GM19035 (cell line): ENCODE measurements at regions not wholly inside any gene's neighbourhood (a gene's known extent, or its start where the extent isn't known, plus 50 kb on each side); places are given as distances from the start of the nearest gene placed in this dataset.
"Not testable (repeated sequence)": the region's sequence is repeated elsewhere in the genome, so short reads cannot be mapped to it uniquely, and the experiment has no call there.

Source experiments
- ATAC-seq: cut with Tn5 transposase; IDR thresholded peaks from one replicate; pipeline ENCODE4 v1.9.1; 2021; ENCODE audit not compliant: unreplicated experiment

DNA sequence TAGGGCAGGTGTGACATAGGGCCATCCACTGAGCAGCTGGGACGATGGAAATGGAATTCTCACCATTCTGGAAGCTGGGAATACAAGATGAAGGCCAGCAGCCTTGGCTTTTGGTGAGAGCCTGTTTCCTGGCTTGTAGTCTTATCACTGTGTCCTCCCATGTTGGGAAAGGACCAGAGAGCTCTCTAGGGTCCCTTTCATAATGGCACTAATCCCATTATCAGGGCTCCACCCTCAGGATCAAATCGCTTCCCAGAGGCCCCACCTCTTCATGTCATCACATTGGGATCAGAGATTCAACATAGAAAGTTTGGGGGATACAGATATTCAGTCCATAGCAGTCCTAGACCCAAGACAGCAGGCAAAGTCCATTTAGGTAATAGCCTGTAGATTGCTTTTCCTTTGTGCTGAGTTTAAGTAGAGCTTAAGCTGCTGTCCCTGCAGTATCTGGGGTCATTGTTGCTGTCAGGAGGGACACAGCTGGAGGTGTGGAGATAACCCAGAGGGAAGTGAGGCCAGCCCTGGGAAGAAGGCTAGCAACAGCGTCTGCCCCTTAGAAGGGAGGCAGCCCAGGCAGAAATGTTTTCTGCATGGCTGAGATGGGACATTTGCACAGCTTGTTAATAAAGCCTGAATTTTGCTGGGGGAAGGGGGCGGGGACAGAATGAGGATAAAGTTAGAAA, 136.5 kb upstream of the GPR12 start:
- no peak for ATAC-seq

DNA sequence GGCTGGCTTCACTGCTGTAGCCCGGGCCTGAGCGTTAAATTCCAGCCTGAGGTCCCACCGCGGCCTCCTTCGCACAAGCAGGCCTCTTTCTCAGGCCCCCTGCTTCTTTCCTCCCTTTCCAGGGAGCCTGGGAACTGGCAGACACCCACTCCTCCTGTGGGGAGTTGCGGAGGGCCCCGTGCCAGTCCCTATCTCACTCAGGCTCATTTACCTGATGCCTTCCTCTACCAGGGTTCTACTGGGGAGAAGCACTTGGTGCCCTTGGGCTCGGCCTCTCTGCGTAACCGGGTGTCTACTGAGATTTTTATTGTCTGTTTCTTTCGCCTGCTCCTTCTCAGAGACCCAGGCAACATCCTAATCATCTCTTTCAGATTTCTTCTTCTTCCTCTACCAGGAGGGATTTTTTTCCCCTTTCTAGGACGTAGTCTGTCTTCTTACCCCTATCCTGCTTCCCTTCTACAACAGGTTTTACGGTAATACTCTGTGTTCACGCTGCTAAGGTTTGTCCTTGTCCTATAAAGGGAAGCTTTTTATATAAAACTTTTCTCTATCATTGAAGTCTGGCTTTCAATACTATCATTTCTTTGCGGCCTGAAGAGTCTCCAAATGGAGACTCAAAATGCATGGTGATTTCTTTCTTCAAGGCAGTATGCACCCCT, 135.4 kb upstream of the GPR12 start:
- no peak for ATAC-seq

DNA sequence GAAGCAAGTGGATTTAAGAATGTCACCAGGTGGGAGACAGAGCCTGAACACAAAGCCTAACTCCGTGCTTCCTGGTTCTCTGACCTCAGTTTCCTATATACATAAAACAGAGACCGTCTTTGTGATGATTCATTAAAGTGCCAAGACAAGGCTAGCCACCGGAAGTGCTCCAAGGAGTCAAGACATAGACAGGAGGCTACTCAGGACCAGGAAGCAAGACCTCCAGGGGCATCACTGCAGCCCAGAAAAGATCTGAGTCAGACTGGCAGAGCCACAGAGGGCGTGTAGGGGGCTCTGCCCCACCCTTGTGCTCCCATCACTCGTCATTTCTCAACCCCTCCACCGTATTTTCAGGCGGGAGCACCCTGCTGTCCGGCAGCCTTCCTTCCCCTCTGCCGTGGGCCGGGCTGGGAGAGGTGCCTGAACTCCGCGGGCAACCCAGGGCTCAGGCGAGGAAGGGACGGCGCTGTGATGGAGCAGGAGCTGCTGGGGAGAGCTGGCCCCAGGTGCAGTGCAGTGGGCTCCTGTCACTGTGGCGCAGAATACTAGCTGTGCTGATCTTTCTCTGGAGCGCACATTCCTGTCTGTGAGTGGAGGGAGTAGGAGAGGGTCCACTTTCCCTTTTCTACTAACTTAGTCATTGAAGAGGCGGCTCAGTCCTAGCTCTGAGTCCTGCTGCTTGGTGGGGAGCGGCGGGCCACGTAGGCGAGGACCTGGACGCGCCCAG, 134.7 kb upstream of the GPR12 start:
- ATAC-seq = no peak

DNA sequence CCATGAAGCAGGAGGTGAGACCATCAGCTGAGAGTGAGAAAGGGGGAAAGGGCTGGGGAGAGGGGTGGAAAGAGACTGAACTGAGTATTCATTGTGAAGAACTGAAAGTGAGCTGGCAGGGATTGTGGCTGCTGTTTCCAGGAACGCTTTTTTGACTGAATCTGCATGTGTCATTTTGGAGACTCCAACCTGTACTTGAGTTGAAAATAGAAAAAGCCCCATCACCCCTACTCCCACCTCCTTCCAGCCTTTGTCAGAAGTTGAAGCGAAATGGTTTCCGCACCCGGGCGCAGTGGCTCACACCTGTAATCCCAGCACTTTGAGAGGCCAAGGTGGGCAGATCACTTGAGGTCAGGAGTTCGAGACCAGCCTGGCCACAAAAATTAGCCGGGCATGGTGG, 128.0 kb upstream of the GPR12 start:
- ATAC-seq = no peak

DNA sequence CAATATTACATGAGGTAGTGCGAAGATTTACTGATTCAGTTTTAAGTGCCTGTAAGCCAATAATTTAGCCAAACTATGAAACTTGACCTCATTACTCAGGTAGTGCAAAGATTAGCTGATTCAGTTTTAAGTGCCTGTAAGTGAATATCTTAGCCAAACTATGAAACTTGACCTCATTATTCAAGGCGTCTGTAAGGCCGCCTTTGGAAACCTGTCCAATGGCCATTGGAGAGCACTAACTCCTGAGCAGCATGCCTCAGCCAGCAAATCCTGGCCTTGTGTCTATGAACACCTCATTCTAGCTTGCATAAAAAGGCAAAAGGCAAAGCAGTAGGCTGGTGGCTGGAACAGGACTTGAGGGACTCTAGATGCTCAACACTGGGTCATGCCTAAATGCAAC, 127.0 kb upstream of the GPR12 start:
- no peak for ATAC-seq

DNA sequence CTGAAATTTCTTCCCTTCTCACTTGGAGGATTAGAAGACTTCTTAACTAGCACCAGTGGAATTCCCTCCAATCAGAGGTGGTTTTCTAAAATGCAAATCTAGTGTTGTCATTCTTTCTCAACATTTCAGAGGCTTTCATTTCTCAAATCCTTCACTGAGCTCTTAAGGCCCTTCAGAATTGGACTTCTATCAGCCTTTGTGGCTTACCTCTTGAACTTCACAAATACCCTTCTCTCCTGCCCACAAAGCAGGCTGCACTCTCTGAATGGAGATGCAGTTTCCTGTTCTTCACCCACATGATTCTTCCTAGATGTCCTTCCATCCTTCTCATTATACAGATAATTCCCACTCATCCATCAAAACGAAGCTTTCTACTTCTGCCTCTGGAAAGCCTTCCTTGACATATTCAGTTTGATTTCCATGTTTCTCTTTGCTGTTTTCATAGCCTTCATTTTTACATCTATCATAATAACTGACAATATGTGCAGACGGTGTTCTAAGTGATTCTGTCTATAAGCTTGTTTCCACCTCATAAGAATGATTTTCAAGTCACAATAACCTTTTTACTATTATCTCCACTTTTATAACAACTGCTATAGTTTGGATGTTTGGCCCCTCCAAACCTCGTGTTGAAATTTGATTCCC, 123.1 kb upstream of the GPR12 start:
- ATAC-seq = no peak

DNA sequence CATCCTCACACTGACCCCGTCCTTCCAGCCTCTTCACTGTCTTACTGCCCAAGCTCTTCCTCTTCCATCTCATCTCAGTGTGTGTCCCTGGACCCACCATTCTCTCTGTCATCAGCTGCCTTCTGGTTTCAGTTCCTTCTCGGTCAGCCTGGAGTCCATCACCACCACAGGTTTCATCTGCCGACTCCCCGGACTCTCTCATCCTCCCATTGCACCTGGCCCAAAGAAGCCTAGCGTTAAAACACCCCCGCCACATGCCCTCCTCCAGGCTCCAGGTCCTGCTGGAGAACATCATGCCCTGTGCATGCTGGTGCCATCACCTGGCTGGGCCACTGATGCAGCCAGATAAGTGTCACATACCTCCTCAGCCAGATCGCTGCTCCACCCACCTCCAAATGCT, 122.1 kb upstream of the GPR12 start:
- ATAC-seq = no peak

DNA sequence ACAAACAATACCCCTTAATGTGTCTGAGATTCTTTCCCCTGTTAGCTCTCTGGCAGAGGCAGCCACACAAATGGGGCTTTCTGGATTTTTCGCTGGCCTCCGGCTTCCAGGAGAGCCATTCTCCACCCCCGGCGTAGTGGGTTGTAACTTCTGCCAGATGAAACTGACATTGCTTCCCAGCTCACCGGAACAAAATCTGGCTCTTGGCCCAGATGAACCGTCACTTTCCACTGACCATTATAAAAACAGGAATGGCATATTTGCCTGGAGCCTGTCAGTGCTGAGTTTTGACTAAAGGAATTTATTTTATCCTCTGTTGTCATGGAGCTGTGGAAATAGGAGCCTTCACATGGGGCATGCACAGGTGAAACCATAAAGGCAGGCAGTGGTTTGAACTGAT, 120.6 kb upstream of the GPR12 start:
- ATAC-seq = no peak

DNA sequence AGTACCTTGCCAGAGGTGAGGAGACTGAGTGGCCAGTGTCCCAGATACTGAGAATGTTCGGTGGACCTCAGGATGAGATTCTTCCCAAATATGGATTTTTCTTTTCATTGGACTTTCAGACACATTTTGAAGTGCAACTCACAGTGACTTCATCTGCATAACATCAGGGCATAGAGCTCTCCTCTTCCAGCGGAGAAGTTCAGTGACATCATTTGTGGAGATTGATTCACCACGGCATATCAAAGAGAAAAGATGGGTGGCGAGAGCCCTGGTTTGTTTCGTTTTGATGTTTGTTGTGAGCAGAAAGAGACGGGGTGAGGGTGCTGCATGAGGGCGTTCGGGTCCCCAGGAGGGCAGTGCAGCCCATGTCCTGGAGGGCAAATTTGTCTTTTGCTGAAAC, 120.1 kb upstream of the GPR12 start:
- no peak for ATAC-seq

DNA sequence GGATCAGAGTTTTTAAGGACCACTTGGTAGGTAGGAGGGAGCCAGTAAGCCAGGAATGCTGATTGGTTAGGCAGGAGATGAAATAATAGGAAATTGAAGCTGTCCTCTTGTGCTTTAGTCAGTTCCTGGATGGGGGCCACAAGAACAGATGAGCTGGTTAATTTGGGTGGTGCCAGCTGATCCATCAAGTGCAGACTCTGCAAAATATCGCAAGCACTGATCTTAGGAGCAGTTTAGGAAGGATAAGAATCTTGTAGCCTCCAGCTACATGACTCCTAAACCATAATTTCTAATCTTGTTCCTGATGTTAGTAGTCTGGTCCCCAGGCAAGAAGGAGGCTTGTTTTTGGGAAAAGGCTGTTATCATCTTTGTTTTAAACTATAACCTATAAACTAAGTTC, 117.9 kb upstream of the GPR12 start:
- no peak for ATAC-seq

DNA sequence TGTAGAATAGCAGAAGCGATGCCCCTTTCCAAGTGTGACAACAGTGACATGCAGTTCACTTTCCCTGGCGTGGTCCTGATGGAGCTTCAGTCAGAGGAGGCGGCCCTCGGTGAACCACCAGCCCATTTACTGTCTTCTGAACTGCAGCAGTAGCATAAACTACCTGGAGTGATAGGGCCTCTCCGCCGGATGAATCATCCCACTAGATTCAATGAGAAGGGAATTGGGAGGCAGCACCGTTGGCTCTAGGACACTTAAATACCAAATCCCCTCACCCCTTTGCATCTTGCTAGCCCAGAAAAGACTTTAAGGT, 112.8 kb upstream of the GPR12 start:
- no peak for ATAC-seq

DNA sequence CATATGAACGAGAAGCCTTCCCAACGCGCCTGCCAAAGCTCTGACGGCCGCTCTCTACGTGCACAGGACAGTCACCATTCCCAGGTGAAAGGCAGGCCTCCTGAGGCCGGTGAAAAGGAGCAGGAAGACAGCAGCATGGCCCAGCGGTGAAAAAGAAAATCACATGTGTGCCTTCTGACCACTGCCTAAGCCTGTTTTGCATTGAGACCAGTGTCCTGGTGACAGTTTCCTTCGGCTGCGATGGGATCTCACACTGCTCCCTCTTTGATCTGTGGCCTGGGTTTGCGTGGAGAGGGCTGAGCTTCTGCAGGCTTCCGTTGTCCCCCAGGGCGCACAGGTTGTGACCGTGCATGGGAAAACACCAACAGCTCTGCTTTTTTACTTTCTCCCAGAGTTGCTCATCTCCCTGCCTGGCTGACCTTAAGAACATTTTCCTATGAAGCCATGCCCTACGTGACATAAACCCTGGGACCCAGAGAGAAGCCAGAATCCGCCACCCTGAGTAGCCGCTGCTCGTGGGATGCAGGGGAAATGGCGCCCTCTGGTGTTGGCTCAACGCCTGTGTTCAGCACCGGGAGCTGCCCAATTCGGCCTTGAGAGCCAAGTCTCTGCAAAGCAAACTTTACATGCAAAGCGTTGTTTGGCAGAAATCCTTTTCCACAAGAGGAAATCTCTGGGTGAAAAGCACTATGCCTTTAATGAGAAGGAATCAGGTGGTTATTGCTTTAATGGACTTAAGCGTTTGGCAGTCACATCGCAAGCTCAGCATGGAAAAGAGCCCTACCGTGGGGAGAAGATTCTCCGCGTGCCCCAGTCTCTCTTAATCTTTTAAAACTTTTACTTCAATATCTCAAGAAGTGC, 112.2 kb upstream of the GPR12 start:
- no peak for ATAC-seq

DNA sequence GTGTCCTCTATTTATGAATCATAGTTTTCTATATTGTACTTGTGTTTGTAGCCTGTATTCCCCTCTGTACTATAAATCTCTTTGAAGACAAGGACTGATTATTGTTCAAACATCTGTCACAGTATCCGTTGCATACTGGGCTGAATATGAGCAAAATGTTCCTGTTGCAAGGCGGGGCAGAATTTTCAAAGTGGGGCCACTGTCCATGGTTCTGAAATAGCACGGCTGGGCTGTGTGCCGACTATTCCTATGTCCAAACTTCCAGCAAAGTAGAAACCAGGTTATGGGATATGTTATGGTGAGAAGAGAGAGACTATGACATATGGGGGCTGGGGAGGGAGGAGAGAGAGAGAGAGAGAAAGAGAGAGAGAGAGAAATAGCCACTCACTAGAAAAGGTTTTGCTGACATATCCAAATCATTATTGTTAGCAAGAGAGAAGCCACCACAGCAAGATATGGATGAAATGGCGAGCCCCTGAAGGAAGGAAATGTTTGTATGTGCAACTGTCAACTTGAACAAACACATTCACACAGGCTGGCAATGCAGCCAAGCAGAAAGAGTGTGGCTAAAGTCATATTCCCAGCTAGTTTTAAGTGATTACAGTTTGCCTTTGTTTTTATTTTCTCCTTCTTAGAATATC, 107.0 kb upstream of the GPR12 start:
- ATAC-seq = no peak

DNA sequence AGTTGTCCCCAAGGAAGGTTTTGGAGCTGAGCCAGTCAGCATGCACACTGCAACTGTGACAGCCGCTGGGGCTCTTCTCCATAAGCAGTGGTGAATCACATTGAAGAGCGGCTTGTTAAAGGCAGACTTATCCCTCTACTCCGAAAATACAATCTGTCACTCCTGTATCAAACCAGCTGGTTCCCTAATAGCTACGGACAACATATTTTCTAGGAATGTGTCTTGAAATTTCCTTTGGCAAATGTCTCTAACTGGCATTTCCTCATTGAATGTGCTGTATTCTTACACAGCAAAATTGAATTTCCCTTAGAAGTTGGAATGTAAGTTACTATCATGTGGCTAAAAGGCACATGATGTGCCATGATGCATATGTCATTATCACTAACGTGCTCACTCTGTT, 104.0 kb upstream of the GPR12 start:
- ATAC-seq = no peak

DNA sequence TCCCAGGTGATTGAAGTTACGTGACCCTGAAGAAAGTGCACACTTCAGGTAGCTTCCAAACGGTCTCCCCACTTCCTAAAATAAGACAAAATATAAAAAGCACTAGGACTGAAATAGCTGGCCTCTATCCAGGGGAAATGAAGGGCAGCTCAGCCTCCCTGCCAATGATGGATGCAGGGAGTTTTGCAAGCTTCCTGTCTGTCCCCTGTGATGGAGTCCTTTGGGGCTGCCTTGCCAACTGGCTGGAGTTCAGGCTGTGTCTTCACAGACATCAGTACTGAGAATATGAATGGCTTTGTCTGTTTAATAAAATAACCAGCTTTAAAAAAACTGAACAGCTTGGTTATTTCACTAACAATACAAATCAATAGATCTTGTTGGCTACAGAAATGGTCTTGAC, 101.4 kb upstream of the GPR12 start:
- ATAC-seq = no peak

DNA sequence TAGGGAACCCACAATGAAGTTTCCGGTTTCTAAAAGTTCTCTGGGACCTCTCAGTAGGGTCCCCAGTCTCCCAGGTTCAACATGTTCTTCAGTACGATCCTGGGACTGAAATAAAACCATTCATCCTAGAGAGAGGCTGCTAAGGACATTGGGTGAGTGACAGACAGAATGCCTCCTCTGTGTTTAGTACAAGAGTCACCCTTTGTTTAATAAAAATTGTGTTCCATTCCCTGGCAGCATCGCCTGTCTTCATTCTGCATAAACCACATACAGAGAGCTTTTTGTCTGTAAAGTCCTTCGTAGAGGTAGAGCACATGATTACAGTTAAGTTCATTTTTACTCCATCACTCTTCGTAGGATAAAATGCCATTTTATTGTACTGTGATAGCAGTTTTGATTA, 95.3 kb upstream of the GPR12 start:
- no peak for ATAC-seq

DNA sequence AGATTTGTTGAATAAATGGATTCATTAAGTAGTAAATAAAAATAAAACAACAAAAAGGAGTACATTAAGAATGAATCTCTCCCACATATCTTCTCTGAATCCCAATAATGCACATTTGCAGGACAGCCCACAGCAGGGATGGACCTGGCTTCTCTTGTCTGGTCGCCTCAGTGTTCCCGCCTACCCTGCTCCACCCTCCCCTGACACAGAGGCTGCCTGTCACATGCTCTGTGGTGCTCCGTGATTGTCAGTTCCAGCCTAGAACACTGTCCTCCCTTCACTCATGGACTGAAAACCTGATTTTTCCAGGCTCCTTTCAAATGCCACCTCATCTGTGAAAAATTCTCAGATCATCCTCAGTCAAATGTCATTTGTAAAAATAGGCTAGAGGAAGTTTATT, 94.5 kb upstream of the GPR12 start:
- ATAC-seq = no peak

DNA sequence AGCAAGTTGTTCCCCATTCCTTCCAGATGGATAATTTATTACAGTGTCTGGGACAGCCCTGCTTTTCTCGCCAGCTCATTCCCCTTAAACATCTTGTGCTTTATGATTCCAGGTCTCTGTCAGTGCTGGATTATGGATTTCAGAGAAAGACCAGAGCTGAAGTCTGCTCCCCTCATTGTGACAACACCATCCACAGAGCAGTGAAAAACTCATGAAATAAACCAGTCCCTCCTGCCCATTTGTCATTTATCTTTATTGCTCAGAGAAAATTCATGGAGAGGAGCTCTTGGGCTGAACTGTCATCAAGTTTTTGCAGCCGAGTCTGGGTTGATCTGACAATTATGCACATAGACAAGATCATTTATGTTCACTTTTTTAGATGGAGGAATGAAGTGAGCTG, 92.7 kb upstream of the GPR12 start:
- ATAC-seq = no peak

DNA sequence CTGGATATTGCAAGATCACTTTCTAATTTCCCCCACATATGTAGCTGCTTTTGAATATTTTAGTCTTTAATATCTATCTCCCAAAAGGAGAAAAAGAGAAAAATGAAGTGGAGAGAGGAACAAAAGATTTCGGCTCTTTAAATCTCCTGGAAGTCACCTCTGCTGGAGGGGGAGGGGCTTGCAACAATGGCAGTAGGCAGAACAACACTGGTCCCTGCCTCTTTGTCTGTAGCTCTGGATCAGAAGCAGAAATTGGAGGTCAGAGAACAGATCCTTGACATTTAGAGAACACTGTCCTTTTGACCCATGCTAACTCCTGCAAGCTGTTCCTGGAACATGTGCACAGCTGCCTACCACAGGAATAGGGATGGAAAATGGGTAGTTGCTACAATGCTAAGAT, 86.7 kb upstream of the GPR12 start:
- ATAC-seq = no peak

DNA sequence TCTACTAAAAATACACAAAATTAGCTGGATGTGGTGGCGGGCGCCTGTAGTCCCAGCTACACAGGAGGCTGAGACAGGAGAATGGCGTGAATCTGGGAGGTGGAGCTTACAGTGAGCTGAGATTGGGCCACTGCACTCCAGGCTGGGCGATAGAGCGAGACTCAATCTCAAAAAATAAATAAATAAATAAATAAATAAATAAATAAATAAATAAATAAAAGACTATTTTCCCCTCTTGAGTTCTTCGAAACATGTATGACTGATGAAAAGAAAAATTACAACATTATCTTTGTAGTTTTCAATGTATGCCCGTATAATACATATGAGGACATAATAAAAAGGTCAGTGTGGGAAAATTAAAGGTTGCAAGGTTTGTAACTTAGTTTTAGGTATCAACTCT, 84.5 kb upstream of the GPR12 start:
- ATAC-seq = not testable (repeated sequence)

DNA sequence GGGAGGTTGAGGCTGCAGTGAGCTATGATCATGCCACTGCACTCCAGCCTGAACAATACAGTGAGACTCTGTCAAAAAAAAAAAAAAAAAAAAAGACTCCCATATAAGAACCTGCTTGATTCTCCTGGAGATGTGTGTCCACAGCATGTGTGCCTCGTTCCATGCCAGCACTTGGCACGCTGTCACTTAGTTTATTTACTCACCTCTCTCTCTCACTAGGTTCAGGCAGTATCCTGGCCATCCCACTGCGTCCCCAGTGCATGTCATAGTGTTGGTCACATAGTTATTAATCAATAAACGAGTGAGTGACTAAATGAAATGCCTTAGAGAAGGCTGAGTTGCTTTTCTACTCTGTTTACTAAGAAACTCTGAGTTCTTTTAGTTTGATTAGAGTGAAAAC, 79.1 kb upstream of the GPR12 start:
- no peak for ATAC-seq
